NB4 (cell line): ENCODE measurements at regions not wholly inside any gene's neighbourhood (a gene's known extent, or its start where the extent isn't known, plus 50 kb on each side); places are given as distances from the start of the nearest gene placed in this dataset.

Experiments
- MAX ChIP-seq: IDR thresholded peaks from 2 replicates; pipeline ENCODE4 v1.6.1; 2011; ENCODE audit warnings: low read depth, low read length
- MYC ChIP-seq: IDR thresholded peaks from 2 replicates; pipeline ENCODE4 v1.6.1; 2011; ENCODE audit warnings: low read depth, low read length
- POLR2A ChIP-seq: IDR thresholded peaks from 2 replicates; pipeline ENCODE4 v1.6.1; 2011; ENCODE audit warnings: mild to moderate bottlenecking; ENCODE audit not compliant: insufficient read length; ENCODE audit errors: extremely low read depth
- TF ChIP-seq, protein P1 (sequence below): IDR thresholded peaks from one replicate; pipeline ENCODE4 v1.5.1; 2012; ENCODE audit warnings: low read depth, low read length

GRCh38 chr14:51441001-51441400 is 201.0 kb downstream of the TMX1 start:
- TF ChIP-seq POLR2A (no peak), MYC (no peak), MAX (no peak)
- TF ChIP-seq, protein P1, sequence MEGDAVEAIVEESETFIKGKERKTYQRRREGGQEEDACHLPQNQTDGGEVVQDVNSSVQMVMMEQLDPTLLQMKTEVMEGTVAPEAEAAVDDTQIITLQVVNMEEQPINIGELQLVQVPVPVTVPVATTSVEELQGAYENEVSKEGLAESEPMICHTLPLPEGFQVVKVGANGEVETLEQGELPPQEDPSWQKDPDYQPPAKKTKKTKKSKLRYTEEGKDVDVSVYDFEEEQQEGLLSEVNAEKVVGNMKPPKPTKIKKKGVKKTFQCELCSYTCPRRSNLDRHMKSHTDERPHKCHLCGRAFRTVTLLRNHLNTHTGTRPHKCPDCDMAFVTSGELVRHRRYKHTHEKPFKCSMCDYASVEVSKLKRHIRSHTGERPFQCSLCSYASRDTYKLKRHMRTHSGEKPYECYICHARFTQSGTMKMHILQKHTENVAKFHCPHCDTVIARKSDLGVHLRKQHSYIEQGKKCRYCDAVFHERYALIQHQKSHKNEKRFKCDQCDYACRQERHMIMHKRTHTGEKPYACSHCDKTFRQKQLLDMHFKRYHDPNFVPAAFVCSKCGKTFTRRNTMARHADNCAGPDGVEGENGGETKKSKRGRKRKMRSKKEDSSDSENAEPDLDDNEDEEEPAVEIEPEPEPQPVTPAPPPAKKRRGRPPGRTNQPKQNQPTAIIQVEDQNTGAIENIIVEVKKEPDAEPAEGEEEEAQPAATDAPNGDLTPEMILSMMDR = no peak
